Fibroblast of villous mesenchyme (primary cell): ENCODE measurements at regions not wholly inside any gene's neighbourhood (a gene's known extent, or its start where the extent isn't known, plus 50 kb on each side); places are given as distances from the start of the nearest gene placed in this dataset.
A peak's percentile ranks its signal among the peaks of the same experiment; 100 is the strongest.
"Not testable (repeated sequence)": the region's sequence is repeated elsewhere in the genome, so short reads cannot be mapped to it uniquely, and the experiment has no call there.

Experiments
- DNase-seq: peaks from one replicate; pipeline ENCODE4 v3.0.0-alpha.2; 2010; ENCODE audit warnings: low read depth
- H3K4me3 ChIP-seq: 2 replicates; pipeline ENCODE4 v1.5.1; 2011; ENCODE audit warnings: low read depth, mild to moderate bottlenecking, low read length
- CTCF ChIP-seq: IDR thresholded peaks from 2 replicates; pipeline ENCODE4 v1.5.1; 2012; ENCODE audit warnings: low read depth, mild to moderate bottlenecking, low read length; ENCODE audit not compliant: insufficient read depth

GRCh38 chr6:133130863-133131262, 110.3 kb upstream of the EYA4 start:
- no peak for DNase-seq
- no peak overlapping the region for H3K4me3 ChIP-seq
- no peak for TF ChIP-seq CTCF

DNA sequence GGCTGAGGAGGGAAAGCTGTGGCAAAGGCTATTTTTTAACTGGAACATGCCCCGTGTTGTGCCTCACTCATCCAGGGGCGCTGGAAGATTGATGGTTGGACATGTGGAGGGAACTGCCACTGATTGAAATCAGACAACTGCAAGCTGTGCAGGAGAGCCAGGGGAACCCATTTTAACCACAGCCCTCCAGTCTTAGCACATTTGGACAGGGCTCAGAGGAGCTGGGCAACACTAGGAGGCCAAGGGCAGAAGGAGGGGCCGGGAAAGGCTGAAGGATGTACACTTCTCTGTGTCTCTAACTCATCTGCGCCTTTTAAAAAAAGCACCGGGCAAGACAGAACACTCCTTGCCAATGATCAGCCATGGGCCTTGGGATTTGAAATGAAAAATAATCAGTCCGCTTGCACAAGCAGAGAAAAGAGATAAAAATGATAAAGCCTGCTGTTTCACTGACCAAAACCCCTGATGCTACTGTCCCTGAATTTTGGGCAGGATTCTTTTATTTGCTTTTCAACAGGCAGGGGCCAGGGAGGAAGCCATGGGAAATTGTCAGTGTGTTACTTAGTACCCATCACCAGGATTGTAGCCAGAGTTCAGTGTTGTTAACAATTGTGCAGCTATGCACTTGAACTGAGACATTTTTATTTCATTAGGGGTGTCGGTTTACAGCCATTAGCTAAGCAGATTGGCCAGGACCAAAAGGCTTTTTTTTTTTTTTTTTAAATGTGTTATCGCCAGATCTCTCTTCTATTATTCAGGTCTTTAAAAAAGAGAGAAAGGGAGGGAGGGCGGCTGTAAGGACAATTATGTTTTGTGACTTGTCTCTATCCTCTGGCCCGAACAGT, 109.3 kb upstream of the EYA4 start:
- TF ChIP-seq CTCF, result no peak
- no peak overlapping the region for H3K4me3 ChIP-seq
- DNase-seq, result peak; percentile 32

DNA sequence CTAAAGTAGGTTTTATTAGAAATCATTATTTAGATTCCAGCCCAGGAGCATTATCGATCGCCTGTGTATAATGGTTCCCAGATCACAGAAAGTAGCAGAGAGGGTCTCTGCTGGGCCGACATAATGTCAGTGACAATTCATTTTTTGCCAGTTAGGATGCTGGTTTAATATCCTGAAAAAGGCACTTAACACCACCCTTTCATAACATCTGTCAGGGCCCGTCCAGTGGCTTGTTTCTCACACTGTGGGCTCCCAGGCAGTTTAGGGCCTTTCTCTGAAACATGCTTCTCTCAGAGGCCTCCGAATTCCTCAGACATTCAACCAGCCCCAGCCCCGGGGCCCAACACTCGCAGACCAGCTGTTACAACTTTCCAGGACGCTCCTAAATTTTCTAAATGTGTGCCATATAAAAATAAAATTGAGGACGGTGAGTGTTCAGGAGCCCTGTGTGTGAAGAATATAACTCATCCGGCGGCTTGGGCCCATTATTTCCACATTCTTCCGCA, 108.6 kb upstream of the EYA4 start:
- no peak for TF ChIP-seq CTCF
- no peak for DNase-seq
- no peak overlapping the region for H3K4me3 ChIP-seq

DNA sequence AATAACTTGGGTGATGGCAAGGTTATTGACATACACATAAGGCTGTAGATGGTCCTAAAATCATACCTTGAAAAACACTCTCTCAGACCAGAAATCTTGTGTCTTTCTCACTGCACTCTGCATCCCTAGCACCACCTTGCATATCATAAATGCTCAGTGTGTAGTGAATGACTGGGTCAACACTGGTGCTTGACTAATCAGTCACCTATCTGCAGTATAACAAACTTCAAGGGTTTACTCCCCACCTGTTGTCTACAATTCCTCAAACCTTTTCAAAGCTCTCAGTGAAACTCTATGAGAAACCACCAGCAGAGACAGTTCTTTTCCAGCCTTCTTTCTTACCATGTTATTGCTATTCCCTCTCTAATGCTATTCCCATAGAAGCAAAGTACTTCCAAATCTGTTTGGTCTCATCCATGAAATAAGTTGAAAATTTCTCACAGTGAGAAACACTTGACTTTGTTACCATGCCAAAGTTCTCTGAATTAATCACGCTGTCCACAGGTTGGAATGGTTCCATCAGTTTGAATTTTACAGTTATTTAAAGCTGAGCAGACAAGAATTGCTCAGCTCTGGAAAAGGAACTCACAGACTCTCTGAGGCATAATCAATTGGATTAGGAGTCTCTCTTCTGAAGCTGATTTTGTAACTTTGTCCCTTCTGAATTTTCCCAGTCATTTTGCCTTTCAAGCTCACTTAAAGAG, 104.8 kb upstream of the EYA4 start:
- no peak for DNase-seq
- no peak overlapping the region for H3K4me3 ChIP-seq
- no peak for TF ChIP-seq CTCF

DNA sequence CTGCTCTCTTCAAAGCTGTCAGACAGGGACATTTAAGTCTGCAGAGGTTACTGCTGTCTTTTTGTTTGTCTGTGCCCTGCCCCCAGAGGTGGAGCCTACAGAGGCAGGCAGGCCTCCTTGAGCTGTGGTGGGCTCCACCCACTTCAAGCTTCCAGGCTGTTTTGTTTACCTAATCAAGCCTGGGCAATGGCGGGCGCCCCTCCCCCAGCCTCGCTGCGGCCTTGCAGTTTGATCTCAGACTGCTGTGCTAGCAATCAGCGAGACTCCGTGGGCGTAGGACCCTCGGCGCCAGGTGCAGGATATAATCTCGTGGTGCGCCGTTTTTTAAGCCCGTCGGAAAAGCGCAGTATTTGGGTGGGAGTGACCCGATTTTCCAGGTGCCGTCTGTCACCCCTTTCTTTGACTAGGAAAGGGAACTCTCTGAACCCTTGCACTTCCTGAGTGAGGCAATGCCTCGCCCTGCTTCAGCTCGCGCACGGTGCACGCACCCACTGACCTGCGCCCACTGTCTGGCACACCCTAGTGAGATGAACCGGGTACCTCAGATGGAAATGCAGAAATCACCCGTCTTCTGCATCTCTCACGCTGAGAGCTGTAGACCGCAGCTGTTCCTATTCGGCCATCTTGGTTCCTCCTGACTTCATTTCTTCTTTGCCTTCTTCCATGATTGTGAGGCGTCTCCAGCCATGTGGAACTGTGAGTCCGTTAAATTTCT, 93.5 kb upstream of the EYA4 start:
- not testable (repeated sequence) for H3K4me3 ChIP-seq, DNase-seq

- no peak for TF ChIP-seq CTCF
- H3K4me3 ChIP-seq, result no peak overlapping the region
- DNase-seq, result no peak
These were observed 84.5 kb upstream of the EYA4 start for GRCh38 chr6:133156689-133157088.

DNA sequence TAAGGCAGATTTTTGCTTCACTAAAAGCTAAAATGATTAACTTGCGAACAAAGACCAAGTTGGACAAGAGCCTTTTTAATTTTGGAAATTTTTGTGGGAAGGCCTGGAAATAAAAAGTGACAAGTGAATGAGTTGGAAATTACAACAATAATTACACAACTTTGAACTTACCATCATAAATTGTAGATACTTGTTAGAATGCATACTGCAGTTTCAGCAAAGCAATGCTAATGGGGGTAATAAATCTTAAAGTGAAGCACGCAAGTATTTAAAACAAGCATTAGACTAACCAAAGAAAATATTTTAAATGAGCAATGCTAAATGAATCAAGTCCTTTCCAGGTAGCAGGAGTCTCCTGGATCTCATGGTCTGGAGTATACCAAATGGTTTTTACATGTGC, 83.2 kb upstream of the EYA4 start:
- TF ChIP-seq CTCF, result no peak
- H3K4me3 ChIP-seq, result no peak overlapping the region
- DNase-seq, result peak; percentile 12
